Left lung (tissue), 4 donors: ENCODE measurements at regions not wholly inside any gene's neighbourhood (a gene's known extent, or its start where the extent isn't known, plus 50 kb on each side); places are given as distances from the start of the nearest gene placed in this dataset.

Source experiments
- ATAC-seq: fragments of 200-7000 bp; cut with Tn5 transposase; one replicate; pipeline ENCODE4 v1.9.1; 2020; ENCODE audit warnings: moderate library complexity
- DNase-seq, 4 donors: peaks; one replicate each; pipeline ENCODE4 v3.0.0-alpha.2; 2013 to 2020
- H3K27ac ChIP-seq, 2 donors: fragments of 200-600 bp; sonication (generic) in 1 of 2; one replicate each; pipeline versions ENCODE4 v1.5.0 to v1.8.0; 2020 to 2021
- H3K27me3 ChIP-seq, 2 donors: fragments of 200-600 bp; sonication (generic) in 1 of 2; one replicate each; pipeline versions ENCODE4 v1.5.0 to v1.8.0; 2020 to 2021
- H3K36me3 ChIP-seq, 2 donors: fragments of 200-600 bp; sonication (generic) in 1 of 2; one replicate each; pipeline versions ENCODE4 v1.5.0 to v1.8.0; 2020 to 2021
- H3K4me1 ChIP-seq, 2 donors: fragments of 200-600 bp; one replicate each; pipeline ENCODE4 v1.8.0; 2021
- H3K4me3 ChIP-seq, 2 donors: fragments of 200-600 bp; sonication (generic) in 1 of 2; one replicate each; pipeline versions ENCODE4 v1.5.0 to v1.8.0; 2020 to 2021; ENCODE audit warnings: mild to moderate bottlenecking in 1 of 2
- H3K9me3 ChIP-seq, 2 donors: fragments of 200-600 bp; sonication (generic) in 1 of 2; one replicate each; pipeline versions ENCODE4 v1.5.0 to v1.8.0; 2020 to 2021
- CTCF ChIP-seq, 2 donors: fragments of 200-600 bp; sonication (generic) in 1 of 2; IDR thresholded peaks; one replicate each; pipeline versions ENCODE4 v1.5.0 to v1.8.0; 2021; ENCODE audit warnings: antibody characterized with exemption in 2 of 2
- intact Hi-C, 2 donors: fragments of 100-400 bp; cut with DNase I; formaldehyde crosslinking; loops; one replicate each; pipeline versions ENCODE4 v1.11.2 to v1.14.2; 2022
- donor health status: DM: no; HTN: yes; CAD: no.
- donor health status: DM: no; HTN: no; CAD: no.

- Histone ChIP-seq H3K4me1 (no peaks in the 10 kb centered on the region), H3K27me3 (no peaks in the 10 kb centered on the region), H3K27ac (no peak overlapping the region), H3K4me3 (no peak overlapping the region), H3K9me3 (no peaks in the 10 kb centered on the region), H3K36me3 (no peaks in the 10 kb centered on the region)
- DNase-seq (no peak), ATAC-seq (no peak)
- intact Hi-C loops = no loop called here
- TF ChIP-seq CTCF (IDR thresholded peaks at IDR 0.05) = no peak
Observed at GRCh38 chr6:18674346-18674745, 287.2 kb downstream of the RNF144B start.

GRCh38 chr6:18675881-18676280 lies 288.7 kb downstream of the RNF144B start:
- no peaks in the 10 kb centered on the region for H3K27me3 ChIP-seq
- no peaks in the 10 kb centered on the region for H3K4me1 ChIP-seq
- TF ChIP-seq CTCF (IDR thresholded peaks at IDR 0.05) = no peak
- no peak overlapping the region for H3K4me3 ChIP-seq
- no peaks in the 10 kb centered on the region for H3K9me3 ChIP-seq
- no peak for ATAC-seq
- H3K36me3 ChIP-seq = no peaks in the 10 kb centered on the region
- no peak overlapping the region for H3K27ac ChIP-seq
- no peak for DNase-seq
- intact Hi-C loops = no loop called here

DNA sequence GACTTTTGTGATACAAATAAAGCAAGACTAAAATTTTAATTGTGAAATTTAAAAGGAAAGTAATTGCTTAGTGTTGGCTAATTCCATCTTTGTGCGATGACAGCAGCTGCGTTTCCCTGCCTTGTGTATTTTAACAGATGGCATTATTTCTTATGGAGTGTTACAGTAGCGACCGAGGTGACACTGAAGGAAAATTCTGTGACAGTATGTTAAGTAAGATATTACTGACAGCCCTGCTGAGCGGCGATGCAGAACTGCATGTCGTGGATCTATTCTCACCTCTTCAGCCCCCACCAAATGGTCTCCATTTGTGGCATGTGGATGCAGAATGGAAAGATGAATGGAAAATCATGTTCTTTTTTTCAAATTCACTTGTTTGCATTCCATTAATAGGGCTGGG lies 289.4 kb downstream of the RNF144B start:
- Histone ChIP-seq H3K36me3 (no peaks in the 10 kb centered on the region), H3K4me3 (no peak overlapping the region), H3K27ac (no peak overlapping the region), H3K4me1 (no peaks in the 10 kb centered on the region), H3K9me3 (no peaks in the 10 kb centered on the region), H3K27me3 (no peaks in the 10 kb centered on the region)
- TF ChIP-seq CTCF (IDR thresholded peaks at IDR 0.05) = no peak
- no peak for ATAC-seq
- DNase-seq = peak in 1 of 4 donors; percentile 12
- intact Hi-C loops = no loop called here

GRCh38 chr6:18680842-18681241 lies 293.7 kb downstream of the RNF144B start:
- no peak for TF ChIP-seq CTCF (IDR thresholded peaks at IDR 0.05)
- H3K4me1 ChIP-seq = no peaks in the 10 kb centered on the region
- no peak for ATAC-seq
- H3K36me3 ChIP-seq = no peaks in the 10 kb centered on the region
- H3K27me3 ChIP-seq = no peaks in the 10 kb centered on the region
- no peak for DNase-seq
- H3K9me3 ChIP-seq = no peaks in the 10 kb centered on the region
- no peak overlapping the region for H3K27ac ChIP-seq
- intact Hi-C loops = no loop called here
- no peak overlapping the region for H3K4me3 ChIP-seq

DNA sequence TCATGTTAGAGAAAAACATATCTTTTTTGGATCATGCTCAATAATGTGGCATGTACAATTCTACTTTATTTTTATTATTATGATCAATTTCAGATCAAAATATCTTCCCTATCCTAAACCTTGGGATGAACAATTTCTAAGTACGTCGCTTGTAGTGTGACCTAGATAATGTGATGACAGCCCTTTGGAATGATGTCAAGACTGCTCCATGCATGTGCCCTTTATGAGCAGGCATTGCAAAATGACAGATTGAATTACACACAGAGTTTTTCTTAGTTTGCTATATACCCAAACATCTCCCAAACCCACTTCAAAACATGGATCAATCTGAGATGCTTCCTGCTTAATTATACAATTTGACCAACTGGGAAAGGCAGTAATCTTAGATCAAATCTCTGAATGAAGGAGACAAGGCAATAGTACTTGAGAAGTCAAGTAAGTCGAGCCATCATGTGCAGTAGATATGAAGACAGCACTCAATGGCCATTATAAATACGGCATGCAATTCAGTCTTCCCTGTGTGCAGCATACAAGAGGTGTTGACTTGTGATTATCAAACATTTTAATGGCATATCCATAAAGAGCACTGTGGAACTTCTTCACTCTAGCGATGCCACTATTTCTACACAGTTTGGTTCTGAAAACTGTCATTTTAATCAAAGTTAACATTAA lies 294.8 kb downstream of the RNF144B start:
- intact Hi-C loops = no loop called here

More for the DNA sequence above, 294.8 kb downstream of the RNF144B start:
- ATAC-seq = no peak
- Histone ChIP-seq H3K4me3 (no peak overlapping the region), H3K27me3 (no peaks in the 10 kb centered on the region), H3K4me1 (no peaks in the 10 kb centered on the region), H3K36me3 (no peaks in the 10 kb centered on the region), H3K9me3 (no peaks in the 10 kb centered on the region), H3K27ac (no peak overlapping the region)
- no peak for DNase-seq
- no peak for TF ChIP-seq CTCF (IDR thresholded peaks at IDR 0.05)
